ENCODE measurements at regions not wholly inside any gene's neighbourhood (a gene's known extent, or its start where the extent isn't known, plus 50 kb on each side); places are given as distances from the start of the nearest gene placed in this dataset.

GRCh38 chr4:58760737-58761136, 1650.6 kb upstream of the IGFBP7 start:
- BruUV-seq (replicated peaks) = no TSS peak
- Histone ChIP-seq H3K9me1 (replicated peaks; ENCODE audit: control insufficient read depth, extremely low read depth, insufficient read depth, low read length) (no peaks in the 10 kb centered on the region), H3K9ac (replicated peaks; ENCODE audit: extremely low read depth, insufficient read depth, low read length) (no peak overlapping the region), H3K4me2 (ENCODE audit: insufficient read depth, low read length) (no peak overlapping the region), H3K4me3 (replicated peaks in 1 of 3; ENCODE audit: insufficient read depth in 1 of 3, low read depth in 1 of 3, low read length in 3 of 3) (no peak overlapping the region), H3K79me2 (ENCODE audit: control insufficient read depth, insufficient read depth, low read length) (no peaks in the 10 kb centered on the region), H4K20me1 (replicated peaks; ENCODE audit: control insufficient read depth, extremely low read depth, insufficient read depth, low read length) (no peaks in the 10 kb centered on the region), H3K27me3 (ENCODE audit: control insufficient read depth in 2 of 2, insufficient read depth in 2 of 2, low read length in 2 of 2) (no peaks in the 10 kb centered on the region), H3K4me1 (ENCODE audit: control insufficient read depth, extremely low read depth, insufficient read depth, low read length) (no peaks in the 10 kb centered on the region), H2AFZ (ENCODE audit: low read depth, low read length) (no peak overlapping the region), H3K9me3 (replicated peaks; ENCODE audit: control insufficient read depth, insufficient read depth, low read length) (no peaks in the 10 kb centered on the region), H3K36me3 (ENCODE audit: control insufficient read depth in 2 of 2, extremely low read depth in 1 of 2, insufficient read depth in 2 of 2, low read length in 2 of 2) (no peaks in the 10 kb centered on the region), H3K27ac (ENCODE audit: insufficient read depth, low read depth, low read length) (no peak overlapping the region)
- dilution Hi-C loops (cut with MboI; ENCODE audit: extremely low pct_ligation_motif_present, low sequenced_read_pairs) (no loop called here), intact Hi-C loops (cut with micrococcal nuclease) (no loop called here)
- ChIA-PET POLR2A (no interaction called here), CTCF (no interaction called here)
- no peak for FAIRE-seq
- DNase-seq (ENCODE audit: low read depth, low spot score) = no peak
- TF ChIP-seq POLR2AphosphoS5 (IDR thresholded peaks at IDR 0.05; ENCODE audit: insufficient read depth, low read depth, low read length) = no peak
- TF ChIP-seq CTCF (IDR thresholded peaks at IDR 0.05; ENCODE audit: extremely low read depth in 1 of 2, insufficient read depth in 1 of 2, low read depth in 1 of 2, low read length in 2 of 2) = no peak
- no peak for TF ChIP-seq MAX (IDR thresholded peaks at IDR 0.05; ENCODE audit: insufficient read depth, insufficient read length)
- TF ChIP-seq MYC (IDR thresholded peaks at IDR 0.05; ENCODE audit: low read depth, low read length) = no peak
- no peak for TF ChIP-seq GATA2 (IDR thresholded peaks at IDR 0.05; ENCODE audit: insufficient read depth, insufficient read length, low read depth, low read length)
- TF ChIP-seq JUN (IDR thresholded peaks at IDR 0.05; ENCODE audit: borderline replicate concordance, insufficient read depth, insufficient read length, low read depth) = no peak
- no peak for TF ChIP-seq EZH2 (IDR thresholded peaks at IDR 0.05; ENCODE audit: borderline replicate concordance, low read depth, low read length, severe bottlenecking)
- no peak for TF ChIP-seq FOS (IDR thresholded peaks at IDR 0.05; ENCODE audit: borderline replicate concordance, insufficient read depth, low read length)
- no peak for TF ChIP-seq POLR2A (IDR thresholded peaks at IDR 0.05; ENCODE audit: low read depth, low read length)

All from endothelial cell of umbilical vein (primary cell).